ENCODE measurements at regions not wholly inside any gene's neighbourhood (a gene's known extent, or its start where the extent isn't known, plus 50 kb on each side); places are given as distances from the start of the nearest gene placed in this dataset.

DNA sequence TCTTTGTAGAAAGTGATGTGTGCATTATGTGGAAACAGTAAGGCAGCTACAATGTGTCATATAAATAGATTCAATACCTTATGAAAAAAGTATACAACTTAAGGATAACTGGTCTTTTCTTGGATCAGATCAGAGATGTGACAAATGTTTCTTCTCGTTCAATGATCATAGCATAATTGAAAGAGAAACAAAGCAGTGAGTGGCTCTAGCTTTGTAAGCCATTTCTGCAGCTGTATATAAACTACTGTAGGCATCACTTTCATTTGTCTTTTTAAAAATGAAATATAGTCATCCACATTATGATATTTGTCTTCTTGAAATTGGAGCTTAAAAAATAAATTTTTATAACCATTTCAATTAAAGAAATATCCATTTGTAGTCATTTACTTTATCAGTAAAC is 63.8 kb upstream of the LMO3 start:
- DNase-seq: no peak

GRCh38 chr12:16668198-16668597 is 62.2 kb upstream of the LMO3 start:
- DNase-seq: no peak

GRCh38 chr12:16658699-16659098 is 52.7 kb upstream of the LMO3 start:
- no peak for DNase-seq

All from NCI-H524 treated with DMSO at 0.1 percent for 48 hours (cell line).